ENCODE measurements at regions not wholly inside any gene's neighbourhood (a gene's known extent, or its start where the extent isn't known, plus 50 kb on each side); places are given as distances from the start of the nearest gene placed in this dataset.

- TF ChIP-seq POLR2A (IDR thresholded peaks at IDR 0.05), result no peak
- no peak for TF ChIP-seq CTCF (IDR thresholded peaks at IDR 0.05)
Observed at GRCh38 chr6:15999201-15999600, 129.7 kb upstream of the MYLIP start.

Data from ovary (tissue), 3 donors.